Sigmoid colon (tissue), 6 donors: ENCODE measurements at regions not wholly inside any gene's neighbourhood (a gene's known extent, or its start where the extent isn't known, plus 50 kb on each side); places are given as distances from the start of the nearest gene placed in this dataset.
A peak's percentile ranks its signal among the peaks of the same experiment; 100 is the strongest.

Experiments used
- DNase-seq: peaks from one replicate; pipeline ENCODE4 v3.0.0-alpha.2; 2019
- H3K27ac ChIP-seq, 4 donors: fragments of 200-600 bp; sonication (generic); one replicate each; pipeline ENCODE4 v1.5.1; 2016 to 2019; ENCODE audit warnings: mild to moderate bottlenecking in 1 of 4
- H3K27me3 ChIP-seq, 3 donors: fragments of 200-600 bp; sonication (generic); one replicate each; pipeline ENCODE4 v1.5.1; 2019; ENCODE audit warnings: mild to moderate bottlenecking in 1 of 3
- H3K36me3 ChIP-seq, 4 donors: fragments of 200-600 bp; sonication (generic); one replicate each; pipeline ENCODE4 v1.5.1; 2016 to 2019
- H3K4me1 ChIP-seq, 4 donors: fragments of 200-600 bp; sonication (generic); one replicate each; pipeline ENCODE4 v1.5.1; 2017 to 2019
- H3K4me3 ChIP-seq, 4 donors: fragments of 200-600 bp; sonication (generic); one replicate each; pipeline ENCODE4 v1.5.1; 2017 to 2019; ENCODE audit warnings: mild to moderate bottlenecking in 2 of 4, moderate library complexity in 1 of 4
- H3K9me3 ChIP-seq, 4 donors: fragments of 200-600 bp in 3 of 4; sonication (generic) in 3 of 4; one replicate each; pipeline versions ENCODE4 v1.5.1 to v1.6.1; 2013 to 2019
- EP300 ChIP-seq, 4 donors: sonication (generic); formaldehyde crosslinking; IDR thresholded peaks; one replicate each; pipeline ENCODE4 v1.6.1; 2017; ENCODE audit warnings: antibody characterized with exemption in 4 of 4
- POLR2A ChIP-seq, 2 donors: fragments of 450-650 bp; IDR thresholded peaks; one replicate each; pipeline ENCODE4 v1.6.1; 2016; ENCODE audit warnings: antibody characterized with exemption in 2 of 2, mild to moderate bottlenecking in 2 of 2, moderate library complexity in 2 of 2
- POLR2AphosphoS5 ChIP-seq, 4 donors: sonication (generic); formaldehyde crosslinking; IDR thresholded peaks; one replicate each; pipeline ENCODE4 v1.6.1; 2017; ENCODE audit warnings: antibody characterized with exemption in 4 of 4
- WGBS, 2 donors: extraction: QIAGEN DNeasy Blood & Tissue Kit; methylation state at CpG; one replicate each; pipeline ENCODE4 v1.1.7; 2013; 5-methylcytosine and 5-hydroxymethylcytosine counted together
- intact Hi-C: fragments of 100-400 bp; cut with DNase I; formaldehyde crosslinking; loops from one replicate; pipeline ENCODE4 v1.15.1; 2023
- TF ChIP-seq, protein P1 (sequence below), 4 experiments: fragments of 450-650 bp in 3 of 4; fragments of 200-600 bp in 1 of 4; IDR thresholded peaks; one replicate each; pipeline ENCODE4 v1.5.1; 2016 to 2019; ENCODE audit warnings: antibody characterized with exemption in 4 of 4, mild to moderate bottlenecking in 3 of 4, moderate library complexity in 2 of 4
- donor health status: healthy with polysubstance abuse.
- donor health status: healthy.

DNA sequence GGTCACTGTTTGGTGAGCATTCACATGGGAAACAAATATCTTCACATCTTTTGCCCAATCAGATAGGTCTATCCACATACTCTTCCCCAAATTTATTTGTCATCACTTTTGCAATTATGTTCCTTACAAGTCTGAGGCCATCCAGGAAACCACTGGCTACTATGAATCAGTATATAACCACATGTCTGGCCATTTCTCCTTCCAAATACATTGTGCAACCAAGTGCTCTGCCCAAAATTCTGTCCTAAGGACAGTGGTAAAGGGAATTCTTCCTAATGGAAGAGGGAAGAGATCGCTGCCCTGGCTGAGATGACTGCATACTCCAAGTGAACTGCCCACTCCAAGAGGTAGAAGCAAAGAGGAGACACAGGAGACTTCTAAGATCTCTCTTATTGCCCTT is 148.9 kb upstream of the MAX start:
- no peak overlapping the region for H3K4me3 ChIP-seq
- intact Hi-C loops = no loop called here
- no peaks in the 10 kb centered on the region for H3K27me3 ChIP-seq
- 95 to 96% methylated on average over 1 of the region's 1 CpG for WGBS, 2 donors
- no peaks in the 10 kb centered on the region for H3K9me3 ChIP-seq
- no peaks in the 10 kb centered on the region for H3K4me1 ChIP-seq
- no peak overlapping the region for H3K27ac ChIP-seq
- peak in 2 of 4 donors; percentile 14 to 60 for TF ChIP-seq POLR2AphosphoS5 (IDR thresholded peaks at IDR 0.05)
- no peak for TF ChIP-seq EP300 (IDR thresholded peaks at IDR 0.05)
- no peak for DNase-seq
- H3K36me3 ChIP-seq = no peaks in the 10 kb centered on the region

DNA sequence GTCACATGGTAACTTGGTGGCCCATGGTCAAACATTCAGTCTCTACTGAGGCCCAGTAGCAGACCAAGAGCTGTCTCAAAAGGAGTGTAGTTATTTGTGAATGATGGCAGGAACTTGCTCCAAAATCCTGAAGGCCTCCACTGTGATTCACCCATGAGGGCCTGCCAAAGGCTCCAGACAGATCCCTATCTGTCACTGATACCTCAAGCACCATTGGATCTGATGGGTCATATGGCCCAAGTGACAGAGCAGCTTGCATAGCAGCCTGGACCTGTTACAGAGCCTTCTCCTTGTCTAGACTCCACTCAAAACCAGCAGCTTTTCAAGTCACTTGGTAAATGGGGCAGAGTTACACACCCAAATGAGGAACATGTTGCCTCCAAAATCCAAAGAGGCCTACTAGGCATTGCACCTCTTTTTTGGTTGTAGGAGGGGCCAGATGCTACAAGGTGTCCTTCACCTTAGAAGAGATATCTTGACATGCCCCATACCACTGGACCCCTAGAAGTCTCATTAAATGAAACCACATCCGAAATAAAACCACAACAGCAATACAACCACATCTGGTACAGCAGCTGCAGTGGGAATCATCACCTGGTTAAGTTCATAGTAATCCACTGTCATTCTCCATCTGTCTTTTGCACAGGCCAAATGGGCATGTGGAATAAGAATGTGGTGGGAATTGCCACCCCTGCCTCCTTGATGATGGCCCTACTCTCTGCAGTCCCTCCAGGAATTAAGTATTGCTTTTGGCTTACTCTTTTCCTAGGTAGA is 150.4 kb upstream of the MAX start:
- intact Hi-C loops = no loop called here
- Histone ChIP-seq H3K27me3 (no peaks in the 10 kb centered on the region), H3K27ac (no peak overlapping the region), H3K4me3 (no peak overlapping the region), H3K9me3 (no peaks in the 10 kb centered on the region), H3K36me3 (no peaks in the 10 kb centered on the region), H3K4me1 (no peaks in the 10 kb centered on the region)
- 86 to 97% methylated on average over 1 of the region's 1 CpG for WGBS, 2 donors
- DNase-seq = no peak
- no peak for TF ChIP-seq POLR2AphosphoS5 (IDR thresholded peaks at IDR 0.05)
- TF ChIP-seq, protein P1, sequence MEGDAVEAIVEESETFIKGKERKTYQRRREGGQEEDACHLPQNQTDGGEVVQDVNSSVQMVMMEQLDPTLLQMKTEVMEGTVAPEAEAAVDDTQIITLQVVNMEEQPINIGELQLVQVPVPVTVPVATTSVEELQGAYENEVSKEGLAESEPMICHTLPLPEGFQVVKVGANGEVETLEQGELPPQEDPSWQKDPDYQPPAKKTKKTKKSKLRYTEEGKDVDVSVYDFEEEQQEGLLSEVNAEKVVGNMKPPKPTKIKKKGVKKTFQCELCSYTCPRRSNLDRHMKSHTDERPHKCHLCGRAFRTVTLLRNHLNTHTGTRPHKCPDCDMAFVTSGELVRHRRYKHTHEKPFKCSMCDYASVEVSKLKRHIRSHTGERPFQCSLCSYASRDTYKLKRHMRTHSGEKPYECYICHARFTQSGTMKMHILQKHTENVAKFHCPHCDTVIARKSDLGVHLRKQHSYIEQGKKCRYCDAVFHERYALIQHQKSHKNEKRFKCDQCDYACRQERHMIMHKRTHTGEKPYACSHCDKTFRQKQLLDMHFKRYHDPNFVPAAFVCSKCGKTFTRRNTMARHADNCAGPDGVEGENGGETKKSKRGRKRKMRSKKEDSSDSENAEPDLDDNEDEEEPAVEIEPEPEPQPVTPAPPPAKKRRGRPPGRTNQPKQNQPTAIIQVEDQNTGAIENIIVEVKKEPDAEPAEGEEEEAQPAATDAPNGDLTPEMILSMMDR (IDR thresholded peaks at IDR 0.05) = no peak
- TF ChIP-seq EP300 (IDR thresholded peaks at IDR 0.05) = no peak
- no peak for TF ChIP-seq POLR2A (IDR thresholded peaks at IDR 0.05)

DNA sequence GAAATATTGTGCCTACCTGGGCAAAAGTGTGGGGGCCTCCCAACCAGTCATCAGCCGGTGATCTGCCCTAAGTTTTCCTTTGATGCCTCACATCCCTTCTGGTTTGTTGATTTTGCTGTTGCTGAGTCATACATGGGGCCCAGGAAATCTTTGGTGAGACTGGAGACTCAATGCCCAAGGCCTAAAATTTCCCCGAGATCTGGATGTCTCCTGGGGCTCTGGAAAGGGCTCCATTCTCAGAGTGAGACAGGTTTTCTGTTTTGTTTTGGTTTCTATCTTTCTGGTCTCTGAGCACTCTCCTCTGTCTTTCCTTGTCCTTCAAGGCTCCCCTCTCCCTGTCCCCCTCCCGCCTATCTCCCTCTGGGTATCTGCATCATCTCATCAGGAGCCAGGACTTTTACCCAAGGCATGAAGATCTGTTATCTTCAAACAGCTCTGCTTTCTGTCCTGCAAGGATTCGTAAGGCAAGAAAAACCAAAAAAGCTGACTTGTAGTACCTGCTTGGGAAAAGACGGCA is 152.8 kb upstream of the MAX start:
- Histone ChIP-seq H3K9me3 (no peaks in the 10 kb centered on the region), H3K27ac (no peak overlapping the region), H3K36me3 (no peaks in the 10 kb centered on the region), H3K4me1 (no peaks in the 10 kb centered on the region), H3K27me3 (peaks cover 0 to 5% (median 0%) of the 10 kb centered on the region in 3 donors), H3K4me3 (no peak overlapping the region)
- WGBS, 2 donors = 23 to 66% methylated on average over 5 of the region's 5 CpGs
- no peak for DNase-seq
- TF ChIP-seq, protein P1 (IDR thresholded peaks at IDR 0.05) = no peak
- TF ChIP-seq POLR2A (IDR thresholded peaks at IDR 0.05) = no peak
- TF ChIP-seq POLR2AphosphoS5 (IDR thresholded peaks at IDR 0.05) = no peak
- TF ChIP-seq EP300 (IDR thresholded peaks at IDR 0.05) = no peak
- intact Hi-C loops = no loop called here

DNA sequence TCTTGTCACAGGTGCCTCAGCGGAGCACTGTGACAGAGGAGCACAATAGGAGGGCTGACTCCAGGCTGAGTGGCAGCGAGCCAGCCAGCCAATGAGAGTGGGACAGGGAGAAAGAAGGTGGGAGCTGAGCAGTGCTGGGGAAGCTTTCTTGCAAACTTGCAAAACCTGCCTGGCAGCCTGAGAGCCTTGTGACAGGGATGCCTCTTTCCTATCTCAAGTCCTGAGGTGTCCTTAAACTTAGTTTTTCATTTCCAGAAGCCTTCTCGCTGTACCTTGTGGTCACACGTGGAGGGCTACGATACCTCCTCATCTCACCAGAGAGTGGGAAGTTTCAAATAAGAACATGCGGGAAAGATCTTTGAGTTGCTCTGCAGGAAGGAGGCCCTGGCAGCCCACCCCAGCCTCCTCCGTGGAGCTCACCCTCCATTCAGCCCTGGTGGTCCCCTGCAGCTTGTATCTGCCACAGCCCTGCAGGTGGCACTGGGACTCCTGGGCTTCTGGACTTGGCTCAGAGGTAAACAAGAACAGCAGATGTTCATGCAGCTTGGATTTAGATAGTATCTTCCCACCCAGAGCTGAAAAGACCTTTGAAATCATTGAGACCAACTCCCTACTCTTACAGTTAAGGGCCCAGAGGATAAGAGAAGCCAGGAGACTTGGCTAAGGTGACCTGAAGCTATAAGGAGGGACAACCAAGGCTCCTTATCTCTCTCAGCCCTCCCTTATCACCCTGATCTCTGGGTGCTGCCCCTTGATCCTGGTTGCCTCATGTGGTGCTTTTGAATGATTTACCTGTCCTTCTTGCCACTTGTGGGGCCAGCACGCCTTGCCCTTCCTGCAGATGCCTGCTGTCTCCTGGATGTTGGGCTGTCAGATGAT is 153.5 kb upstream of the MAX start:
- no peak for DNase-seq
- Histone ChIP-seq H3K36me3 (no peaks in the 10 kb centered on the region), H3K27me3 (peaks cover 0 to 5% (median 0%) of the 10 kb centered on the region in 3 donors), H3K9me3 (no peaks in the 10 kb centered on the region), H3K27ac (no peak overlapping the region), H3K4me1 (no peaks in the 10 kb centered on the region), H3K4me3 (no peak overlapping the region)
- 15 to 52% methylated on average over 8 of the region's 8 CpGs for WGBS, 2 donors
- TF ChIP-seq POLR2AphosphoS5 (IDR thresholded peaks at IDR 0.05) (no peak), POLR2A (IDR thresholded peaks at IDR 0.05) (no peak), EP300 (IDR thresholded peaks at IDR 0.05) (no peak)
- TF ChIP-seq, protein P1 (IDR thresholded peaks at IDR 0.05) = no peak
- intact Hi-C loops = no loop called here

DNA sequence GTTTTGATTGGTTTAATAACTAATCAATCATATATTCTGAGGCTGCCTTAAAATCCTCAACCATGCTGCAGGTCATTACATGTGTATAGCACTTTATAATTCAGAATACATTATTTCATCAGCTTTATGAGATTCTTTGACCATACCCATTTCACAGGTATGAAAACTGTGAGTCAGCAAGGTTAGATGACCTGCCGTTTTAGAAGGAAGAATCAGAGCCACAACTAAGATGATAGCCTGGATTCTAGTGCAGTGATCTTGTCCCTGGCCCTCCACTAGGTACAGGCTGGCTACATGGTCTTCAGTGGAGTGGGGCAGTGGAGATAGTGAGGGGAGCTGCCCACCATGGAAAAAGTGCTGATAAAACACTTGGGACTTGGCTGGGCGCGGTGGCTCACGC is 154.4 kb upstream of the MAX start:
- H3K36me3 ChIP-seq = no peaks in the 10 kb centered on the region
- H3K27me3 ChIP-seq = peaks cover 0 to 5% (median 0%) of the 10 kb centered on the region in 3 donors
- no peak overlapping the region for H3K27ac ChIP-seq
- TF ChIP-seq POLR2AphosphoS5 (IDR thresholded peaks at IDR 0.05) (no peak), POLR2A (IDR thresholded peaks at IDR 0.05) (no peak), EP300 (IDR thresholded peaks at IDR 0.05) (no peak)
- TF ChIP-seq, protein P1 (IDR thresholded peaks at IDR 0.05) = no peak
- DNase-seq = no peak
- no peak overlapping the region for H3K4me3 ChIP-seq
- intact Hi-C loops = no loop called here
- 85 to 91% methylated on average over 4 of the region's 4 CpGs for WGBS, 2 donors
- peaks cover 0 to 2% (median 0%) of the 10 kb centered on the region in 4 donors for H3K9me3 ChIP-seq
- H3K4me1 ChIP-seq = no peaks in the 10 kb centered on the region
